Non-pigmented ciliary epithelial cell (primary cell): ENCODE measurements at regions not wholly inside any gene's neighbourhood (a gene's known extent, or its start where the extent isn't known, plus 50 kb on each side); places are given as distances from the start of the nearest gene placed in this dataset.

Source experiments
- DNase-seq: peaks from one replicate; pipeline ENCODE4 v3.0.0-alpha.2; 2010; ENCODE audit warnings: low read depth

DNA sequence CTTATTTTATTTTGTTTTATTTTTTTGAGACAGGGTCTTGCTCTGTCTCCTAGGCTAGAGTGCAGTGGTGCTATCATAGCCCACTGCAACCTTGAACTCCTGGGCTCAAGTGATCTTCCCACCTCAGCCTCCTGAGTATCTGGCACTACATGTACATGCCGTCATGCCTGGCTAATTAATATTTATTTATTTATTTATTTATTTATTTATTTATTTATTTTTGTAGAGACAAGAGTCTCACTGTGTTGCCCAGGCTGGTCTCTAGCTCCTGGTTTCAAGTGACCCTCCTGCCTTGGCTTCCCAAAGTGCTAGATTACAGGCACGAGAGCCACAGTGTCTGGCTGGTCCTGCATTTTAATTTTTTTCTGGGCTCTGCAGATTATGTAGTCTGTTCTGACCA, 84.9 kb upstream of the BCOR start:
- DNase-seq = no peak

DNA sequence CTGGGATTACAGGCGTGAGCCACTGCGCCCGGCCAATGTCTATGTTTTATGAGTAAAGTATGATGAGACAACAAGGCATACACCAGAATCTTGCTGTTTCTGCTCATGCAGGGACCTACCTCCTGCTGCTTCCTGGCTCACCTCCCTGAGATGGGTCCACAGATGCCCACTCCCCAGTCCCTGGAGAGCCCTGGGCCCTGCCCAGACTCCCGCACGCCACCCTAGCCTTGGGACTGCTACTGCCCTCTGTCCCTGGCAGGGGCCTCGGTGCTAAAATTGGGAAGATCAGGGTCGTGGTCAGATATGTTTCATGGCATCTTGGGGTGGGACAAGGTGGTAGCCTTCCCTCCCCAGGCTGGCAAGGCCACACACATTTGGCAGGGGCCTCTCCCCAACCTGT, 84.3 kb upstream of the BCOR start:
- DNase-seq = no peak

DNA sequence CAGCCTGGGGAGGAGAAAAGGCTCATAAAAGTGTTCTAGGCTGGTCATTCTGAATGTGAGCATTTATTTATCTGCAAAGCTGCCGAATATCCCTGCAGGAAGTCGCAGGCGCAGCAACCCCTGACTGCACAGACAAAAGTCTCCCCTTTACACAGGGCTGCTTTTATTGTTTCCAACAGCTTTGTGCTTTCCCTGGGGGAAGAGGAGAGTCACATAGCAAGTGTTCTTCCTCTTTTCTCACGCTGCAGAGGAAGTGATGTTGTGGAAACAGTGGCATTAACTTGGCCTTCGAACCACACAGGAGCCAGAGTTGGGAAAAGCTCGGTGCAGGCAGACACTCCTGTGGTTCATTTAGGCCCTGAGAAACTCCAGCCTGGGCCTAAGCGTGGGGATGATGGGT, 81.5 kb upstream of the BCOR start:
- no peak for DNase-seq

DNA sequence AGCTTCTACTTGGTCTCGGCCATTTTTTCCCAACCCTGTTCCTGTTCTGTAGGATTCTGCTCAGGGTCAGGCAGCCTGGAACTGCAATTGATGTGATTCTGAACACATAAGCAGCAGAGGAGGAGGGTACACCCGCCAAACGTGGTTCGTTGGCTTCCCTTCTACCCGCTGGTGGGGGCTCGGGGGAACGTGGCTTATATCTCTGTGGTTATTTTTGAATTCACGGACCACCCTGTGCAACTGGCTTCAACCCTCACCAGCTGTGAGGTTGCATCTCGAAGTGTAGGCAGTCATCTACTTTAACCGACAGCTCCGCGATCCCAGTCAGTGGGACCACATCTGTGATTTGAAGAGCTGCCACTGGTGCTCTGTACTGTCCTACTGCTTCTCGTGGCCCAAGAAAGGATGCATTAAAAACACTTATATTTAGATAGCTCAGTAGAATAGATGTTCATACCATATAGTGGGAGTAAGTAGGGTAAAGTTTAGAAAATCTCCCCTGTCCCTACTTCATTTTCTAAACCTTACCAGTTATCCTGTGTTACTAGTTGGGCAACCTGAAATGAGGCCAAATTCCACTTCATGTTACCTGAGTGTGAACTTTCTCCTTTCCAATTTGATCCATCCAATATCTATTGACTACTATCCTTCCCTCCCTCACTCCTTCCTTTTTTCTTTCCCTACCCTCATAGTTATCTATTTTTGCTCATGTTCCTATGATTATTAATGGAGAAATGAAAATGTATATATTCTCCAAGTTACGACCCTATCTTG, 80.4 kb upstream of the BCOR start:
- no peak for DNase-seq

DNA sequence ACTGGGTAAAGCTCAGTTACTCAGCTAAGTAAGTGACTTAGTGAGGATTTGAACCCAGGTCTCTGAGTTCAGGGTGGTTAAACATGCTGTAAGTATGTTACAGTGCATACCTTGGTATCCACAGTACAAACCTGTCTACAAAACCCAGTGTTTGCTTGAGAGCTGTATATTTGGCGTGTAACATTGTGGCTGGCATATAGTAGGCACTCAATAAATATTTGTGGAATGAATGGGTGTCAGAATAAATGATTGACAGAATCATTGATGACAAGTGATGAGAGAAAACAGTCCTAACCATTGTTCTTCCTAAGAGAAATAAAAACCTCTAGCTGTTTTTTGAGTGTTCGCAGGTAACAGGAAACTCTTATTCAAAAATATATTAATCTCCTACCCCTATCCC, 79.7 kb upstream of the BCOR start:
- DNase-seq = no peak

DNA sequence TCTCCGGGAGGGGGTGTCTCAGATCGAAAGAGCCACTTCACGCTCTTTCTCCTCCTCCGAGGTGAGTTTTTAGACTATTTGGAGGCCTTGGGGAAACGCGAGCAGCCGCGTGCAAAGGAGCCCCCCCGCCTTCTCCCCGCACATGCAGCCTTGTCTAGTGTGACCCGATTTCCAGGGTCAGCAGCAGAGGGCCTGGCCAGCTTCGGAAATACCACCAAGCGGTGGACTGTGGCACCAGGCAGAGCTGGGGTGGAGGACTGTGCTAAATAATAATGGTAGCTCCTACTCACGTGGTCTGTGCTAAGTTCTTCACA, 79.3 kb upstream of the BCOR start:
- no peak for DNase-seq

DNA sequence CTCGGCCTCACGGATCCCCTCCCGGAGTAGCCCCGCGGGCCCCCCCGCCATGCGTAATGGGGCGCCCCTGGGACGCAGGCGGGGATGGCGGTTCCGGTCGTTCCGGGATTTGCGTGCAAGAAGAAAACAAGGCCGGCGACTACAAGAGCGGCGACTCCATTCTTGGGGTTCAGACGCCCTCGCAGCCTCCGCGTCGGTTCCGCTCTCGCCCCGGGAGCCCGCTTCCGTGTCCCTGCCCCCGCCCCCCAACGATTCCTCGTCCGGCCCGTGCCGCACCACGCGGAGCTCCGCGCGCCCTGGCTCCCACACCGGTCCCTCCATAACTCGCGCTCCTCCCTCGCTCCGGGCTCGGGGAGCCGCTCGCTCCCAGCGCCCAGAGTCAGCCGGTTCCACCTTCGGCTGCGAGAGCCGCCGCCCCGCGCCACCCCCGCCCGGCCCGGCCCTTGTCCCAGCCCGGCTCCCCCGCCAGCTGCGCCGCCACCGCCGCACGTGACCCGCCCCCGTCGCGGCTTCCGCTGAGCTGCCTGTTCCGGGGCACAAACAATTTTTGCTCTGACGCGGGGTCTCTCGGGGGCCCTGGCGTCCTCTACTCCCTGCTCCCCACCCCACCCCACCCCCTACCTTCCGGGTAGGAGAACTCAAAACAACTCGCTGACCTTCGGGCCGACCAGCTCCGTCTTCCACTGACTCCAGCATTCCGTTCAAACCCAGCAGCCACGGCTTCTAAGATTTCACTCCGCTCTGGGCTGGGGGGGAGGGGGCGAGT, 78.8 kb upstream of the BCOR start:
- DNase-seq = no peak

DNA sequence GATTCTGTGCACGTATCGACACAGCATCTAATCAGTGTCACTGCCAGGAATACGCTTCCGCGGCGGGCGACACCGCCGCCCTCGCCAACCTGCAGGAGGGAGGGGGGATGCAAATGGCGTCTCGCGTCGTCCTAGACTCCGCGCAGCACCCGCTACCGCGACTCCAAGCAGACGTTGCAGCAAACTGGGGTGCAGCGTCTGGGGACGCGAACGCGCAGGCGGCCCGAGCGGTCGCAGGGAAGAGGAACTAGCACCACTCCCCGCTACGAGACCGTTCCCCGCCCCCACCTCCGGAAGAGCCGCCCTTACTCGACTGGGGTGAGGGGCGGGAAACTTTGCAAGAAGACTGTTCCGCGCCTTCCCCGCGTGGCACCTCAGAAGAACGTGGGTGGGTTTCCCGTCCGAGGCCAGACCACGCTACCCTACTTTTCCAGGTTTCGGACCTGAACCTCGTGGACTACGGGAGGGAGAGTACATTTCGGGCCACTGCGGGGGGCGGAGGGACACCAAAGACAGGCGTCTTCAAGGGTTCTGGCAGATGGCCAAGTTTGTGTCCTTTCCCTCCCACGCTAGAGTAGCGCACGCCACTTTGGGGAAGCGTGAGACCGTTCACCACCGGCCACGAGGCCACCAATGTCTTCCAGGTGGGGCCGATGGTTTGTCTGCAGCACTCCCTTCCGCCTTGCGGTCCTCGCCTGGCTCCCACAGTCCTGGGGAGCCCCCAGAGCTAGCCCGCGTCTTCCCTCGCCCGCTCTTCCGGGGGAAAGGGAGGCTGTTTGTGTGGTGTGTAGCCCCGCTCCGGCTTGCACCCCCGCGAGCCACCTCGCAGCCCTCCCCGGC, 78.0 kb upstream of the BCOR start:
- DNase-seq = no peak

DNA sequence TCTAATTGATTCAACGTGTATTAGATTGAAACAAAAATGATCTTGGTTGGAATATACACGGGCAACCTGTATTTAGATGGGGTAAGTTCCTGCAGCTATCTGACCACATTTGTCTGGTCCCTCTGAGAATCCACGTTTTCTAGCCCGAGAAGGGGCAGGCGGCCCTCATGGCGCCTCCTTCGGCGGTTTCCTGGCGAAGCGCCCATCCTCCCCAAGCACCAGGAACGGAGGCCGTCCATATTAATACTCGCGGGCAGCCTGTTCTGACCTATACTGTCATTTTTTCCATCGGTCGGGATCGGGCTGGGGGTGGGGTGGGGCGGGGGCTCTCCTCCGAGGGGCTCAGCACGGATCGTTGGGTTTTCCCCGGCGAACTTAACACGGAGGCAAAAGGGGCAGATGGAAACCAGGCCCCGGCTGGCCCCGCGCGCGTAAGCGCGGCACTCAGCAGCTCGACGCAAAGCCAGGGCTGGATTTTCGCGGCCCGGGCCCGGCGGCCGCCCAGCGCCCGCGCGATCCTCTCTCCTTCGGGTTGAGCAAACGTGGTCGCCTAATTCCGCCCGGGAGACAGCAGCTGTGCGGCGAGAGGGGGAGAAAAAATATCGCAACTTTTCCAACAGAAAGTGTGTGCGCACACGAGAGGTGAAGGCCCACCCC, 77.2 kb upstream of the BCOR start:
- no peak for DNase-seq

DNA sequence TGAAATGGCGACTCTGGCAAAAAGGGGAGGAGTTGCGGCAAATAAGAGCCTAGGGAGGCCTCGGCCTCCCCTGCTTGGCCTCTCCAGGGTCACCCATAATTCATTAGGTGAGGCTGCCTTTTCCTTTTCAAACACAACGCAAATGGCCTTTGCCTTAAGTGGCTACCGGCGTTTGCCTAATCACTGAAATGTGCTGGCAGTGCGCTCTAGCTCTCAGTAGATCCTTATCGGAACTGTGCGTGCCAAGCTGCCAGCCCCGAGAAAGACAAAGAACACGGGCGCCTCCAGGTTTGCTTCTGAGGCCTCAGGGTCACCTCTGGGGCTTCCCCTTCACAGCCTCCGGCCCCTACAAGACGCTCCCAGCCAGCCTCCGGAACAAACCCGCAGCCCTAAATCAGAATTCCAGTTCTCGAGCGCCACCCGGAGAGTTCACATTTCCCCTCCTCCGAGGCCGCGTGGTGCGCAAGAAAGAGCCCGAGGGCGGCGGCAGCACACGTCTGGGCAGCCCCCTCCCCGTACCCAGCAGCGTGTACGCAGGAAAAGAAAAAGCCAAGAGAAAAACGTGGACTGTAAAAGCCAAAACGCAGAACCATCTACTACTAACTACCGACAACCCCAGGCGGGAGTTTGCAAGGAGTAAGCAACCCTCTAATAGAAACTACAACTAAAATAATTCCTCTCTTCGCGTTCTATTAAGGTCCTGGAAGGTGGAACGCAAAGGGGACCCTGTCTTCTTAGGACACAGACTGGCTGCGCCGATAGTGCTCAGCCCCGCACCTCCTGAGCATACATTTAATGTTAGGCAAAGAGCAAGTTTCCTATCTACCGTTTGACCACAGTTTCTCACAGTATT, 76.5 kb upstream of the BCOR start:
- DNase-seq = no peak

DNA sequence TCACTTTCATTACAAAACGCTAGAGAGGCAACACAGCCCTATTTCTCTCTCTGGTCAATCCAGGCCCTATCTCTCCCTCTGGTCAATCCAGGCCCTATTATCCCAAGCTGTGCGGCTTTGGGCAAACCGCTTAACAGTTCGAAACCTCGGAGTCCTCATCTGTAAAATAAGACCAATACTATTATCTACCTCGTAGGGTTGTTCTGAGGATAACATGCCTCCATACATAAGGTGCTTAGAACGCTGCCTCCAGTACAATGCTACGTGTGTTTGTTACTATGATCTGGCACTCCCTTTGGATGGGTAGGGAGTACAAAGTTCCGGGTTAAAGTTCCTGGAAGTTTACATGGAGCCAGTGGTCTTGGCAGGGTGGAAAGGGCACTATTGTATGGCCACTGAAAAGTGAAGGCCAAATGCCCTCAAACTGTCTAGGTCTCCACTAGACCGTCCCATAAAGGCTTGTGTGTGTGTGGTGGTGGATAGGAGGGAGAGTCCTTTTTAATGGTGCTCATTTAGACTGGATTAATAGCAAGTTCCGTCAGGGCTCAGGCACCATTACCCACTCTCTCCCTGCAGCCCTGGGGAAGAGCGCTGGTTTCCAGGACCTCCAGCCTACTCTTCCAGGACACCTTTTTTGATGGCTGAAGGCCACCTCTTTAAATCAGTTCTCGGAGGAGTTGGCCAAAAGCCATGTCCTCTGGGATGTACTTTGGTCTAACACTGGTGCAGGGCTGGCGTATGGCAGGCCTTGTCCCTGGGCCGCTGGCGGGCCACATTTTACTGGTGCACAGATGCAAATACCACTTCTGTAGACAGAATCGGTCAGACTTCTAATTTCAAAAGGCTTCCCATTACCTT, 75.6 kb upstream of the BCOR start:
- no peak for DNase-seq

DNA sequence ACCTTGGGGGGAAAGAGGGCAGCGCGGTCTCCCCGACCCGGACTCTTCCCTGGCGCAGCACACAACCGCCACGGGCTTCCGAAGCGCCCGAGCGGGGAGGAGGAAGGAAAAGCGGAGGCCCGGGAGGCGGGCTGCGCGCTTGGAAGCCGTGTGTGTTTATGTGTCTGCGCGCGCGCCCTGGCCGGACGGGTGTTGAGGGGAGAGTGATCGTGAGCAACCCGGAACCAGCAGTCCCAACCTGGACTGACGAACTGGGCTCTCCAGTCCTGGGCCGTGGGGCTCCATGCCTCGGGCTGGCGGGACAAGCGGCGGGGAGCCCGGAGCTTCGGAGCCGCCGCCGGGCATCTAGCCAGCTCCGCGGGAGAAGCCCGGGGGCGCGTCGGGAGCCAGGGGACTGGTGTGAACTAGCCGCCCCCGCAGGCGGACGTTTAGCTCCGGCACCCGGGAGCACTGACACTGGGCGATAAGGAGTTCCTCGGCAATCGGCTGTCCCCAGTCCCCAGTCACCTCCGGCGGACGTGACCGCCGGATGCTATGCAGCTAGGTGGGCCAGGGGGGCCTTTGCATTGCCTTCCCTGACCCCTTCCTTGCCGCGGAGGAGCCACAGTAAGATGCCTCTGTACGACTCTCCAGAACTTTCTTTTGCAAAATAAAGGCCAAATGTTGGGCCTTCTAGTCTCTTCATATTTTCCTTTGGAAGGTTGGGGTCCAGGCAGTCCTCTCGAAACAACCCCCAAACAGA, 74.8 kb upstream of the BCOR start:
- DNase-seq = no peak

DNA sequence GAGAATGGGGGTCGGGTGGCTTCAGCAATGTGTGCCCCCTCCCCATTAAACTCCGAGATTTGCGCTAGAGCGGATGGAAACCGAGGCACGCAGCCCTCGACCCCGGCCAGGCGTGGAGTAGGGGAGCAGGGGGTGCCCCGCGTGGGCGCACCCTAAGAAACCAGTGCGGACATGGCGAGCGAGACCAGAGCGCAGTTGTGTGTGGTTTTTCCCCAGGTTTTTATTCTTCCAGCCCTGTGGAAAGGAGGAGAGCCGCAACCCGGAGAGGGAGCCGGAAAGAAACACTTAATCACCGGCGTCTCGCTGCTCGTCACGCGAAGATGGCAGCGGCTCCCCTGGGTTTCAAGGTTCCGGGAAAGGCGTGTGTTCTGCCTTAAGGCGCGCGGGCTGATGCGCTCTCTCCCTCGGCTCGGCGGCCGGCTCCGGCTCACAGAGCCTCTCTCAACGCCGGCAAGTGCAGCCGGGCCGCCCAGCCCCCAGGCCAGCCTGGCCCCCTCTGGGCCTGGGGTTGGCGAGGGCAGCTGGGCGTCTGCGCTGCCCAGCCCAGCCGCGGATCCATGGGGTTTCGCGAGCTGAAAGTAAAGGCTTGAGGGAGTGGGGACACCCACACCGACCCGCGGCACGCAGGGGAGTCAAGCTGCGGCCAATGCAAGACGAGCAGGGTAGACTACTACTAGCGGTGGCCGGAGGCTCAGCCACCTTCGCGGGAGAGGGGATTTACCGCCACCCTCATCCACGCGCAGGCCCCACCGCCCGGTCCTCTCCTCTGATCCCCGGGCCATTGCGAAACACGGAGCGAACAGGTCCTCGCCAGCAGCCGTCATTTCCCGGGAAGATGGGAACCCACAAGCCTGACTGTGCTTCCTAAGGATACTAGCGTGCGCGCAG, 74.0 kb upstream of the BCOR start:
- DNase-seq = no peak

DNA sequence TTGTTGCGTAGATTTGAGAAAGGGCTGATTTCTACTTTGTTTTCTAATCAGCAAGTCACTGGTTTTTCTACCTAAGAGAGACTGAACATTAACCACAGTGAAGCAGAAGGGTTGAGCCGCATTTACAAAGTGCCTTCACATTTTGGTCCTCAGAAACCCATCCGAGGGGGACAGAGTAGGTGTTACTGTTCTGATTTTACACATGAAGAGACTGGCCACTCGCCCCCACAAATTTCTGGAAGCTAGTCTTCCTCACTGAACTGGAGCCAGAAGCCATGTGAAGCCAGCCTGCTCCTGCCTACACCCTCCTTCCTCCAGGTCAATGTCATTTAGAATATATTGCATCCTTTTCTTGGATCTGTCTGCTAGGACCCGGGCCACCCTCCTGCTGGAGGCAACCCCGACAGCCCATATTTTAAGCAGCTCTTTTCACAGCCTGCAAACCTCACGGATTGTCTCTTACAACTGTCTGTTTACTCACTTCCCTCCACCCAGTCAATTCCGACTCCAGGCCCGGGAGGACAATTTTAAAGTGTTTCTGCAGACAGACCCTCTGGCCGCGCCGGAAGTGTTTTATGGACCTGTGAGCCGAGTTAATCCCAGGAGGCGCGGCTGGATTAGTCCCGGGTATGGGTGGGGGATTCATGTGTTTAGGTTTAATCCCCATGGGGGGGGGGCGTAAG, 73.2 kb upstream of the BCOR start:
- no peak for DNase-seq

DNA sequence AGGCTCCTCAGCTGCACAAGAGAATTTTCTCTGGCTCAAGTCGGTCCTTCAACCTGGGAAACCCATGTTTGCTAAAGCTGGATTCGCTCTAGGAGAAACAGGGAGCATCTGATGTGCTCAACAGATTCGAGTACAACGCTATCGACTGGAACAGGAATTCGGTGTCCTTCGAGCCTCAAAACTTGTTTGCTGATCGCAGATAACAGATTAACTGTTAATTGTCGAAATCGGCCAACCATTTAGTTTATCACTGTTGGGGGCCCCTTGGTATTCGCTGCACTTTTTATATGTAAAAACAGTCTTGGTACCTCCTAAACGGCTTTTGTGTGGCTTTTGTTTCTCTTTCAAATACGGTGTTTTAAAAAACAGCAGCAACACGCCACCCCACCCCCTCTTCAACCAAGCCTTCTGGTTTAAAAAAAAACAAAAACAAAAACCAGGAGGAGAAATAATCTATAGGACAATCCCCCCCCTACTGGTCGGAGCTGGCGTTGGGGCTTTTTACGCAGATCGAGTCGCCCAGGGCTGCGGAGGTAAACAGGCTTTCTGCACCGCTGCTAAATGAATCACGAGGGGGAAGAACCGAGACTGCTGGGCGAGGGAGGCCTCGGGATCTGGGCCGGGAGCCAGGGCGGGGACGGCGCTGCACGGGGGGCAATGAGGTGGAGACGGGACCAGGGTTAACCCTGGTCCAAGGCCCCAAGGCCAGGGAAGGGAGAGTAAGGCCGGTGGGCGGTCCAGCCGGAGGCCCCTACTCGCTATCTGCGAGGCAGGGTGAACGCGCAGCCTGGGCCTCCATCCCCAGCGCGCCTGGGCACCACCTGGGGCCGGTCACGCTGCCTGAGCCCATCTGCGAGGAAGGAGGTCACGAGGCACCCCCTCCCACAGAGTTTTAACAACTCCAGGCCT, 71.7 kb upstream of the BCOR start:
- peak; percentile 36 for DNase-seq

DNA sequence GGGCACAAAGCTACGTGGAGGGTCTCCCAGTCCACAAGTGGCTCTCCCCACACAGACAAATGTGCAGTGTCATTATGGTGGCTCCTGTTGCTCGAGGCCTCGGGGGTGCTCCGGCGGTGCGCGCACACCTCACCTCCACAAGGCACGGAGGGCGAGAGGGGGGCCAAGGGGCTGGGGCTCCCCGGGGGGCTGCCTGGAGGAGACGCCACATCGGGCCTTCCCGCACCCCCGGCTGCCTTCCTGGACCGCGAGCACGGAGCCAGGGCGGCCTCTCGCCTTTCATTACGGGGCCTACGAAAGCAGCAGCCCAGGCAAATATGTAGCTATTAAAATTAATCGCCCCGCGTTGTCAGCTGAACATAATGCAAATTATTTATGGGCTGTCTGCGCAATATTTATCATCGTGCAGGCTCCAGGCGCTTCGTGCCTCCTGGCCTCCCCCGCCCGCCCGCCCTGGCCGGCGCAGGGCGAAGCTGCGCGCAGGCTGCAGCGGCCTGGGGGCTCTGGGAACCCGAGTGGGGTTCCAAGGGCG, 70.8 kb upstream of the BCOR start:
- DNase-seq = no peak
